Mammary epithelial cell (primary cell): ENCODE measurements at regions not wholly inside any gene's neighbourhood (a gene's known extent, or its start where the extent isn't known, plus 50 kb on each side); places are given as distances from the start of the nearest gene placed in this dataset.

Source experiments
- EZH2 ChIP-seq: IDR thresholded peaks from 2 replicates; pipeline ENCODE4 v1.6.1; 2012; ENCODE audit warnings: low read length, inconsistent platforms, borderline replicate concordance
- TF ChIP-seq, protein P1 (sequence below), 2 donors: IDR thresholded peaks in 1 of 2; conservative IDR thresholded peaks in 1 of 2; 2 replicates each; pipeline ENCODE4 v1.5.1; 2011 to 2012; ENCODE audit warnings: inconsistent platforms in 2 of 2, low read length in 2 of 2, mild to moderate bottlenecking in 2 of 2, control low read depth in 1 of 2, low read depth in 1 of 2; ENCODE audit not compliant: insufficient read depth in 1 of 2; ENCODE audit errors: extremely low read depth in 1 of 2

DNA sequence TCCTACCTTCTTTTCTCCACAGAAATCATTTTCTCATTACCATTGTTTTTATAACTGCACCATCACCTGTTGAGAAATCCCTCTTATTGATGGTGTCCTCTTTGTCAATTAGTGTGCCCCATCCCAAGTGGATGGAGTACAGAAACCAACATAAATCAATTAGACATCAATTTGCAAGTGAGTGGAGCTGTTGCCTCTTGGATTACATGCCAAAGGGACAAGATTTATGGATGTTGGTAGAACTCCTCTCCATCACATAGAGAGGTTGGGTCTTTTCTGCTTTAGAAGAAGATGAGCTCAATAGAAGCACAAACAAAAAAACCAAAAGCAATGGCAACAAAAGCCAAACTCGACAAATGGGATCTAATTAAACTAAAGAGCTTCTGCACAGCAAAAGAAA is 973.5 kb downstream of the CDH11 start:
- TF ChIP-seq, protein P1, sequence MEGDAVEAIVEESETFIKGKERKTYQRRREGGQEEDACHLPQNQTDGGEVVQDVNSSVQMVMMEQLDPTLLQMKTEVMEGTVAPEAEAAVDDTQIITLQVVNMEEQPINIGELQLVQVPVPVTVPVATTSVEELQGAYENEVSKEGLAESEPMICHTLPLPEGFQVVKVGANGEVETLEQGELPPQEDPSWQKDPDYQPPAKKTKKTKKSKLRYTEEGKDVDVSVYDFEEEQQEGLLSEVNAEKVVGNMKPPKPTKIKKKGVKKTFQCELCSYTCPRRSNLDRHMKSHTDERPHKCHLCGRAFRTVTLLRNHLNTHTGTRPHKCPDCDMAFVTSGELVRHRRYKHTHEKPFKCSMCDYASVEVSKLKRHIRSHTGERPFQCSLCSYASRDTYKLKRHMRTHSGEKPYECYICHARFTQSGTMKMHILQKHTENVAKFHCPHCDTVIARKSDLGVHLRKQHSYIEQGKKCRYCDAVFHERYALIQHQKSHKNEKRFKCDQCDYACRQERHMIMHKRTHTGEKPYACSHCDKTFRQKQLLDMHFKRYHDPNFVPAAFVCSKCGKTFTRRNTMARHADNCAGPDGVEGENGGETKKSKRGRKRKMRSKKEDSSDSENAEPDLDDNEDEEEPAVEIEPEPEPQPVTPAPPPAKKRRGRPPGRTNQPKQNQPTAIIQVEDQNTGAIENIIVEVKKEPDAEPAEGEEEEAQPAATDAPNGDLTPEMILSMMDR (conservative IDR thresholded peaks at IDR 0.05 in 1 of 2, IDR thresholded peaks at IDR 0.05 in 1 of 2; ENCODE audit: extremely low read depth in 1 of 2, insufficient read depth in 1 of 2, low read depth in 1 of 2, low read length in 2 of 2): no peak
- no peak for TF ChIP-seq EZH2
